Large intestine (tissue), 3 donors: ENCODE measurements at regions not wholly inside any gene's neighbourhood (a gene's known extent, or its start where the extent isn't known, plus 50 kb on each side); places are given as distances from the start of the nearest gene placed in this dataset.

Experiments
- DNase-seq, 2 donors: peaks; one replicate each; pipeline versions ENCODE4 v3.0.0 to v3.0.0-alpha.2; 2013
- H3K27ac ChIP-seq: one replicate; pipeline ENCODE4 v1.5.1; 2013; ENCODE audit warnings: low read length
- H3K27me3 ChIP-seq: 2 replicates; pipeline ENCODE4 v1.6.1; 2013; ENCODE audit warnings: low read length; ENCODE audit not compliant: control insufficient read depth, insufficient read depth
- H3K36me3 ChIP-seq: 2 replicates; pipeline ENCODE4 v1.6.1; 2013; ENCODE audit warnings: low read length; ENCODE audit not compliant: control insufficient read depth, insufficient read depth
- H3K4me1 ChIP-seq: one replicate; pipeline ENCODE4 v1.6.1; 2013; ENCODE audit warnings: low read length; ENCODE audit not compliant: control insufficient read depth, insufficient read depth
- H3K4me3 ChIP-seq: one replicate; pipeline ENCODE4 v1.5.1; 2013; ENCODE audit warnings: low read length
- H3K9me3 ChIP-seq: one replicate; pipeline ENCODE4 v1.6.1; 2013; ENCODE audit warnings: mild to moderate bottlenecking, low read depth, low read length, moderate library complexity; ENCODE audit not compliant: control insufficient read depth
- WGBS: methylation state at CpG from one replicate; pipeline ENCODE4 v1.1.5; 2013; ENCODE audit warnings: low lambda C conversion rate; ENCODE audit not compliant: insufficient coverage; 5-methylcytosine and 5-hydroxymethylcytosine counted together

DNA sequence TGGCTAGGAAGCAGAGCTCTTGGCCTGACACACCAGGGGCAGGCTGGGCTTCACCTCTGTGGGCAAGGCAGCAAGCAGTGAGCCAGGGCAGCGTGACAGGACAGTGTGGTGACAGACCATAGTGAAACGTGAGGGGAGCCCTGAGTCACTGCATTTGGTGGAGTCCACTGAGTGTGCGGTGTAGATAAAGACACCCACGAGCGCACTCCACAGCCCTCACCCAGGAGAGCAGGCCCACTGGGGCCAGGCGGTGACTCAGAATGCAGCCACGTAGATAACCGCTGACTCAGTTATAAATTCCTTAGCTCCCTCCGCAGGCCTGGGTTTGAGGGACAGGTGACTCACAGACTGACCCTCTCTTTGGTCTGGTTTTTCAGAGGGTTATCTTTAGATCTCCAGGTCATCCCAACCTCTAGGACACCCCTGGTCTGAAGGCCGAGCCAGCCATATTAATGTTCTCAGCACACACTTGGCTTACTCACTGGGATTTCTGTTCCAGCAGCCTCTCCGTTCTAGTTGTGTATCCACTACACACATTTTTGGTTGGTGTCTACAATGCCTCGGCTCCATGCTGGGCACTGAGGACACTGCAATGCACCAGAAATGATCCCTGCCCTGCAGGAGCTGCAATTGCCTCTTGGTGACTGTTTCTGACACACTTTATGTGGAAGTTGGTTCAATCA, 90.2 kb upstream of the TSPAN2 start:
- H3K36me3 ChIP-seq: no peaks in the 10 kb centered on the region
- H3K27me3 ChIP-seq: no peaks in the 10 kb centered on the region
- H3K9me3 ChIP-seq: no peaks in the 10 kb centered on the region
- WGBS: no CpG with 5 or more reads among the region's 12 CpGs
- H3K4me1 ChIP-seq: no peaks in the 10 kb centered on the region
- DNase-seq: no peak
- H3K27ac ChIP-seq: no peak overlapping the region
- no peak overlapping the region for H3K4me3 ChIP-seq

DNA sequence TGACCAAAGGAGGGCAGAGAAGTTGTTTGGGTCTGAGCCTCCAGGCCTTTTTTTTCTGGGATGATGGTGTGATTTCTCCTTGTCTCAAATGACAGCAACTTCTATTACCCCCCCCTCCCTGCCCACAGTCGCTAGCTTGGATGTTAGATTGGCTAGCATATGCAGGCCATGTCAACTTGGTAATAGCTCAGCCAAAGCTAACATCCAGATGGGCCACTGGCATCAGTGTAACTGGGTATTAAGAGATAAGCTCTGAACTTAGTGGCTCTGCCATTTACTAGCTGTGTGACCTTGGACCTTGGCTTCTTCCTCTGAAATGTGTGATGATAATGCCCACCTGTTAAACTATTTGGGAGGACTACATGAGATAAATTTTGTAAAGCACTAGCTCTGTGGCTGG, 86.9 kb upstream of the TSPAN2 start:
- no peak overlapping the region for H3K27ac ChIP-seq
- H3K4me3 ChIP-seq: no peak overlapping the region
- H3K27me3 ChIP-seq: no peaks in the 10 kb centered on the region
- H3K9me3 ChIP-seq: no peaks in the 10 kb centered on the region
- H3K36me3 ChIP-seq: no peaks in the 10 kb centered on the region
- no CpG with 5 or more reads among the region's 1 CpG for WGBS
- DNase-seq: no peak
- no peaks in the 10 kb centered on the region for H3K4me1 ChIP-seq

DNA sequence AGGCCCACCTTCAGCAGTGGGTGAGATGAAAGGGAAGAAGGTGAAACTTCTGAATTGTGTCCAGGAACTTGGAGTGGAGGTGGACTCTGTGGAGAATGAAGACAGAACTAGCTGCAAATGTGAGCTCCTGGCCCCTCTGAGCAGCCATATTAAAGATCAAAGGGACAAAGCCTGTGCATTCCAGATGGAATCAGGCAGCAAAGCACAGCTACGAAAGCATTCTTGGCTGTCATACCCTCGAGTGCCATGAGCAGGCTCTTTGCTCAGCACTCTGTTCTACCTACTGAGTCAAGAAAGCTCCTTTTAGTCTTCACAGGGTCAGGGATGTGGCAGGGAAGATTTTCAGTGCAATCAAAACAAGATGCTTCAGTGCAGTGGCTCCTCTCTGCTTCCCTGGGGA, 86.3 kb upstream of the TSPAN2 start:
- Histone ChIP-seq H3K27ac (no peak overlapping the region), H3K27me3 (no peaks in the 10 kb centered on the region), H3K36me3 (no peaks in the 10 kb centered on the region), H3K4me3 (no peak overlapping the region), H3K4me1 (no peaks in the 10 kb centered on the region), H3K9me3 (no peaks in the 10 kb centered on the region)
- DNase-seq: no peak
- WGBS: no CpG with 5 or more reads among the region's 2 CpGs

DNA sequence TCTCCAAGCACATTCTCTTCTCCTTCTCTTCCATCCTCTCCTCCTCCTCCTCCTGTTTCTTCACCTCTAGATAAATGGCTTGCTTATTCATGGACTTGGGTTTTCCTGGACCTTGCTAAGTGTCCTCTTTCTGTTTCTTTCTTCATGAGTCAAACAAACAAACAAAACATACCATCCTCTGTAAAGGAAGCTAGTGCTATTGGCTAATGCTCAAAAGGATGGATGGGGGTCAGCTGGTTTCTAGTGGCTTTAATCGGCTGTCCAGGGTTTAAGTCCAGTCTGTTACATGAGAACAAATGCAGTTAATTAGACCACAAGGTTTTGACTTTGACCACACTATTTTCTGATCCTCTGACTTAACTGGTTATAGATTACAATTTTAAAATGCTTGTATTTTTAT, 83.8 kb upstream of the TSPAN2 start:
- Histone ChIP-seq H3K9me3 (no peaks in the 10 kb centered on the region), H3K4me3 (no peak overlapping the region), H3K27ac (no peak overlapping the region), H3K36me3 (no peaks in the 10 kb centered on the region), H3K27me3 (no peaks in the 10 kb centered on the region), H3K4me1 (no peaks in the 10 kb centered on the region)
- DNase-seq: no peak
- WGBS: no CpG with 5 or more reads among the region's 1 CpG

DNA sequence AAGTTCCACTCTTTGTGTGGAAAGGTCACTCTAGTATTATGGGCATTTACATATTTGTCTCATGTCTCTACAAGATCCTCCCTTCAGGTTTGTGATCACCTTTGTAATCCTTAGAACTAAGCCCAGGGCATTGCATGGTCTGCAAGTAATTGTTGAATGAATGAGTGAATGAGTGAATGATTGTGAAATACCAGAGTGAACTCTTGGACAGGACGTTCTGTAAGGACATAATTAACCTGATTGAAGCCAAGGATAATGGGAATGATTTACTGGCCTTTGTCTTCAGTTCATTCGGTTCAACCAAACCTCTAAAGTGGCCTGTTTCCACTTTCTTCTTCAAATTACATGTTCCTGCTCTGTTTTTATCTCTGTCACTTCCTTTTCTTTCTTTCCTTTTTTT, 83.0 kb upstream of the TSPAN2 start:
- Histone ChIP-seq H3K27me3 (no peaks in the 10 kb centered on the region), H3K9me3 (no peaks in the 10 kb centered on the region), H3K4me3 (no peak overlapping the region), H3K36me3 (no peaks in the 10 kb centered on the region), H3K27ac (no peak overlapping the region), H3K4me1 (no peaks in the 10 kb centered on the region)
- DNase-seq: peak in 1 of 2 donors; percentile 51
- 20% methylated on average over 1 of the region's 2 CpGs for WGBS

DNA sequence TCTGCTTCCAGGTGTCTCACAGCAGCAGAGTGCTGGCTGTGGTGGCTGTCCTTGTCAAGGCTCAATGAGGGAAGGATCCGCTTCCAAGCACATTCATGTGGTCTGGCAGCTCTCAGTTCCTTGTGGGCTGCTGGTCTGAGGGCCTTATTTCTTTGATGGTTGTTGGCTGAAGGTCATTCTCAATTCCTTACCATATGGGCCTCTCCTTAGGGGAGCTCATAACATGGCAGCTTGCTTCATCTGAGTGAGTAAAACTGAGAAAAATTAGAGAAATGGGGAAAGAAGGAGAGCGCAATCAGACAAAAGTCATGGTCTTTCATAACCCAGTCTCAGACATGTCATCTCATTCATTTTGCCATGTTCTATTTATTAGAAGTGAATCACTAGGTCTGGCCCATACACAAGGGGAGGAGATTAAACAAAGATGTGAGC, 81.7 kb upstream of the TSPAN2 start:
- no peaks in the 10 kb centered on the region for H3K36me3 ChIP-seq
- H3K27ac ChIP-seq: no peak overlapping the region
- no peak overlapping the region for H3K4me3 ChIP-seq
- no peak for DNase-seq
- no peaks in the 10 kb centered on the region for H3K4me1 ChIP-seq
- H3K27me3 ChIP-seq: no peaks in the 10 kb centered on the region
- no CpG with 5 or more reads among the region's 2 CpGs for WGBS
- H3K9me3 ChIP-seq: no peaks in the 10 kb centered on the region

DNA sequence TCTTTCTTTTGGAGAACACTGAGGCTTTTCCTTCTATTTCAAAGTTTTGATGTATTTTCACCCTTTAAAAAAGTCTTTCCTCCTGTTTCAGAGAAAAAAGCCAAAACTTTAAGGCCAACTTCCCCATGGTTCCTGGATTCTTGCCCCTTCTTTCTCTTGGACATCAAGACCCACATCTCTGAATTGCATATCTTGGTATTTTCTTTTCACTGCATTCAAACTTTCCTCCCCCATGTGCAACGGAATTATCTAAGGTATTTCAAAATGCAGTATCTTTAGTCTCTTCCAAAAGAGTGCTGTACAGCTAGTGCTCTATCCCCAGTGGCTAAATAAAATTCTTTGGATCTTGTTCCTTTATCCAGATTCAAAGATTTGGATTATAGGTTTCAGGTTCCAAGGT, 81.1 kb upstream of the TSPAN2 start:
- H3K27ac ChIP-seq: no peak overlapping the region
- H3K4me1 ChIP-seq: no peaks in the 10 kb centered on the region
- no CpG with 5 or more reads among the region's 1 CpG for WGBS
- no peaks in the 10 kb centered on the region for H3K27me3 ChIP-seq
- H3K9me3 ChIP-seq: no peaks in the 10 kb centered on the region
- H3K4me3 ChIP-seq: no peak overlapping the region
- H3K36me3 ChIP-seq: no peaks in the 10 kb centered on the region
- DNase-seq: no peak

DNA sequence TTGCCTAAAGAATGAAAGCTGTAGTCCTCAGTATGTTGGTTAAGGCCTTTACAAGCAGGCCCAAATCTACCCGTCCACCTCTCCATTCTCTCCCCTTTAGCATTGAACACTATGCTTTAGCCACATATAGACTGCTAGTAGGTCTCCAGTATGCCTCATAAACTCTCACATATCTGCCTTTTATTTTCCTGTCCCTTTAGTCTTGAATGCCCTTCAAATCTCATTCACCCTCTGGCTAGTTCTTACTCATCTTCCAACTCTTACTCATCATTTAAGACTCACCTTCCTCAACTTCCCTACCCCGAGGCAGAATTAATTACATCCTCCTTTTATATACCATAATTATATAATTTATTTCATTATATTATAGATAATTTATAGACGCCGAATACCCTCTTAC, 78.7 kb upstream of the TSPAN2 start:
- Histone ChIP-seq H3K9me3 (no peaks in the 10 kb centered on the region), H3K4me3 (no peak overlapping the region), H3K27ac (no peak overlapping the region), H3K27me3 (no peaks in the 10 kb centered on the region), H3K36me3 (no peaks in the 10 kb centered on the region), H3K4me1 (no peaks in the 10 kb centered on the region)
- 100% methylated on average over 4 of the region's 4 CpGs for WGBS
- no peak for DNase-seq

DNA sequence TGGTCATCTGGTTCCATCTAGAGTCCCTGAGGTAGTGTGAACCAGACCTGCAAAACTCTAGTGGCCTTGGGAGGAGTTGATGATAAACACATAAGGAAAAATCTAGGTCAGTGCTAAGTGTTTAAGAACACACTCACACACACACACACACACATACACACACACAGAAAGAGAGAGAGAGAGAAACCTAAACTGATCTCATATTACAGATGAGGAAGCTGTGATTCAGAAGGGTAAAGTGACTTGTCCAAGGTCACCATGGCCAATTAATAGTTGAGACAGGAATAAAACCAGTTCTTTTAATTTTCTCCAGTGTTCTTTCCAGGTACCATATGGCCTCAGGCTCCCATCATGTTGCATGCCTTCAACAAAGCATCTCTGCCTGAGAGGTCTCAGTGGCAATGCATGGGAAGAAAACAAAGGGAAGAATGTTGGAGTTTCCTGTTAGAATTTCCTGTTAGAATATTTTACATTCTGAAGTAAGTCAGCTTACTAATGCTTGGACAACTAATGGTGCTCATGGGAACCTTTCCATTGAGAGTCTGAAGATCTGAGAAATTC, 77.3 kb upstream of the TSPAN2 start:
- no peak overlapping the region for H3K27ac ChIP-seq
- H3K27me3 ChIP-seq: no peaks in the 10 kb centered on the region
- H3K4me3 ChIP-seq: no peak overlapping the region
- DNase-seq: no peak
- no peaks in the 10 kb centered on the region for H3K9me3 ChIP-seq
- no peaks in the 10 kb centered on the region for H3K36me3 ChIP-seq
- H3K4me1 ChIP-seq: no peaks in the 10 kb centered on the region

DNA sequence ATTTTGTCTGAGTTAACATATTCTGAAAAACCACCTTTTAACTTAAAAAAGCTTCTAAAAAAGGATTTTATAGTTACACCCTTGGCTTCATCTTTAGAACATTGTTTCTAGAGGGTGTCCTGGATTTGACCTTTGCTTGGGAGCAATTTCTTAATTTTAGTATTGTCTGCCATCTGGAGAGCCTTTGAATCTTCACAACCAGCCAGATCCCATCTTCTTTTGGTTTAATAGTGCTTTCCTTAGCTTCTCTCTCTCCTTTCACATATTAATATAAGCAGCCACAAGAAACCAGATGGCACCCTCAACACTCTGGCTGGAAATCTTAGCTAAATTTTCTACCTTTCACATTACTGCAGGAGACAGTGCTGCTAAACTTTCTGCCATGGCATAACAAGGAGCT, 76.5 kb upstream of the TSPAN2 start:
- Histone ChIP-seq H3K36me3 (no peaks in the 10 kb centered on the region), H3K4me1 (no peaks in the 10 kb centered on the region), H3K27me3 (no peaks in the 10 kb centered on the region), H3K4me3 (no peak overlapping the region), H3K27ac (no peak overlapping the region), H3K9me3 (no peaks in the 10 kb centered on the region)
- DNase-seq: no peak

DNA sequence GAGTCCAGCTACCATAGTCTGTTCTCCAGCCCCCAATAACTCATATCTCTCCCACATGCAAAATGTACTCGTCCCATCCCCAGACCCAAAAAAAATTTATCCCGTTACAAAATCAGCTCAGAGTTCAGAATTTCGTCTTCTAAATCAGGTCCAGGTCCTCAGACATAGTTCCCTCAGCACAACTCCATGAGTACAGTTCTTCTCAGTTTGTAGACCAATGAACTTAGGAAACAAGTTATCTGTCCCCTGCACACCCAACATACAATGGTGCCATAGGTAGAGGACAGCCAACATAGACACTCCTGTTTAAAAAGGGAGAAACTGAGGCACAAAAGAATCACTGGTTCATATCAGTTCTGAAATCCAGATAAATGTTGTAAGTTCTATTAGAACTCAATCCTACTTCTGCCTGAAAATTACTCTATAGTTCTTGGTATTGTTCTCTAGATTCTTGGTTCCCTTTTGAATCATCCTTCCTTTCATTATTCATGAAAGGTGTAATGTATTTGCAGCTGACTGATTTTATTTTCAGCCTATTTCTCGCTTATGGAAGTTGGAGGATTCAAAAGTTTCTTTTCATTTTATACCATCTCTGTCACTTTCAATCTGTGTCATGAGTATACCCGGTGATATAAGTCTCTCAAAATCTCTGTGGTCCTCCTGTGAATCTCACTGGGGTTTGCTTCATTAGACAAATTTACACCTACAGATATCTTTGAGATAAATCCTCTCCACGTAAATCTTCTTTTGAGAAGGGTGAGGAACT, 75.8 kb upstream of the TSPAN2 start:
- H3K4me3 ChIP-seq: no peak overlapping the region
- WGBS: 95% methylated on average over 6 of the region's 6 CpGs
- H3K27ac ChIP-seq: no peak overlapping the region
- no peaks in the 10 kb centered on the region for H3K9me3 ChIP-seq
- DNase-seq: no peak
- no peaks in the 10 kb centered on the region for H3K4me1 ChIP-seq
- no peaks in the 10 kb centered on the region for H3K27me3 ChIP-seq
- no peaks in the 10 kb centered on the region for H3K36me3 ChIP-seq
